ENCODE measurements at regions not wholly inside any gene's neighbourhood (a gene's known extent, or its start where the extent isn't known, plus 50 kb on each side); places are given as distances from the start of the nearest gene placed in this dataset.
"Not testable (repeated sequence)": the region's sequence is repeated elsewhere in the genome, so short reads cannot be mapped to it uniquely, and the experiment has no call there.

GRCh38 chr17:16871446-16872190, 100.3 kb downstream of the TNFRSF13B start:
- not testable (repeated sequence) for TF ChIP-seq CTCF (conservative IDR thresholded peaks at IDR 0.05 in 1 of 2, IDR thresholded peaks at IDR 0.05 in 1 of 2; ENCODE audit: extremely low read depth in 1 of 2, insufficient read depth in 1 of 2, low read depth in 1 of 2, low read length in 2 of 2); EZH2 (IDR thresholded peaks at IDR 0.05; ENCODE audit: borderline replicate concordance, low read length)
